A673 (cell line): ENCODE measurements at regions not wholly inside any gene's neighbourhood (a gene's known extent, or its start where the extent isn't known, plus 50 kb on each side); places are given as distances from the start of the nearest gene placed in this dataset.

ENCODE experiments used
- BruUV-seq: library from RNA; stranded (reverse); fragments of 400-500 nt; replicated peaks from 2 replicates; lab custom pipeline; 2021; lab: Mats Ljungman, UMichigan
- CTCF ChIA-PET: fragments of 300-600 bp; sonication (Branson Sonifier 250); formaldehyde crosslinking; loops from one replicate; lab custom pipeline; 2022; ENCODE audit warnings: antibody characterized with exemption; lab: Charles Lee
- POLR2A ChIA-PET: fragments of 300-600 bp; sonication (Branson Sonifier 250); formaldehyde crosslinking; loops from one replicate; lab custom pipeline; 2022; ENCODE audit warnings: antibody characterized with exemption; ENCODE audit not compliant: low non-redundant PET; lab: Charles Lee
- DNase-seq: peaks from one replicate; pipeline ENCODE4 v3.0.0-alpha.2; 2015; ENCODE audit warnings: low spot score
- H3K27ac ChIP-seq: fragments of 200-600 bp; sonication (generic); 2 replicates; pipeline ENCODE4 v1.5.1; 2016; ENCODE audit warnings: mixed run types, low read depth, mild to moderate bottlenecking, mixed read lengths, antibody characterized with exemption, low read length; ENCODE audit not compliant: poor library complexity, severe bottlenecking
- H3K27me3 ChIP-seq: fragments of 200-600 bp; sonication (generic); replicated peaks from 2 replicates; pipeline ENCODE4 v1.6.1; 2017; ENCODE audit warnings: mixed run types, low read depth, mild to moderate bottlenecking, mixed read lengths, antibody characterized with exemption, low read length; ENCODE audit not compliant: insufficient read depth, poor library complexity
- H3K36me3 ChIP-seq: fragments of 200-600 bp; sonication (generic); 2 replicates; pipeline ENCODE4 v1.6.1; 2016; ENCODE audit warnings: mixed run types, mild to moderate bottlenecking, mixed read lengths, antibody characterized with exemption, low read length; ENCODE audit not compliant: insufficient read depth, poor library complexity, severe bottlenecking
- H3K4me1 ChIP-seq: fragments of 200-600 bp; sonication (generic); 2 replicates; pipeline ENCODE4 v1.6.1; 2017; ENCODE audit warnings: mixed run types, mild to moderate bottlenecking, mixed read lengths, antibody characterized with exemption, low read length; ENCODE audit not compliant: insufficient read depth, poor library complexity, severe bottlenecking
- H3K4me3 ChIP-seq: fragments of 200-600 bp; sonication (generic); 2 replicates; pipeline ENCODE4 v1.5.1; 2016; ENCODE audit warnings: low read depth, mixed run types, mild to moderate bottlenecking, mixed read lengths, low read length; ENCODE audit not compliant: poor library complexity, severe bottlenecking
- H3K9me3 ChIP-seq: fragments of 200-600 bp; sonication (generic); 2 replicates; pipeline ENCODE4 v1.6.1; 2016; ENCODE audit warnings: mixed run types, low read depth, mild to moderate bottlenecking, mixed read lengths, antibody characterized with exemption, low read length; ENCODE audit not compliant: poor library complexity, severe bottlenecking
- CTCF ChIP-seq: fragments of 300-800, 200-600 bp; sonication (generic); conservative IDR thresholded peaks from 2 replicates; pipeline ENCODE4 v1.5.1; 2017; ENCODE audit warnings: low read depth, mild to moderate bottlenecking, antibody characterized with exemption, low read length, moderate library complexity, mixed read lengths
- EZH2 ChIP-seq: fragments of 200-600 bp; sonication (generic); IDR thresholded peaks from 2 replicates; pipeline ENCODE4 v1.6.1; 2017; ENCODE audit warnings: borderline replicate concordance, low read depth, mild to moderate bottlenecking, mixed read lengths, antibody characterized with exemption, low read length; ENCODE audit not compliant: poor library complexity, severe bottlenecking
- intact Hi-C: fragments of 100-400 bp; cut with micrococcal nuclease; formaldehyde crosslinking; loops from one replicate; pipeline ENCODE4 v1.10.0; 2022; ENCODE audit not compliant: unreplicated experiment

DNA sequence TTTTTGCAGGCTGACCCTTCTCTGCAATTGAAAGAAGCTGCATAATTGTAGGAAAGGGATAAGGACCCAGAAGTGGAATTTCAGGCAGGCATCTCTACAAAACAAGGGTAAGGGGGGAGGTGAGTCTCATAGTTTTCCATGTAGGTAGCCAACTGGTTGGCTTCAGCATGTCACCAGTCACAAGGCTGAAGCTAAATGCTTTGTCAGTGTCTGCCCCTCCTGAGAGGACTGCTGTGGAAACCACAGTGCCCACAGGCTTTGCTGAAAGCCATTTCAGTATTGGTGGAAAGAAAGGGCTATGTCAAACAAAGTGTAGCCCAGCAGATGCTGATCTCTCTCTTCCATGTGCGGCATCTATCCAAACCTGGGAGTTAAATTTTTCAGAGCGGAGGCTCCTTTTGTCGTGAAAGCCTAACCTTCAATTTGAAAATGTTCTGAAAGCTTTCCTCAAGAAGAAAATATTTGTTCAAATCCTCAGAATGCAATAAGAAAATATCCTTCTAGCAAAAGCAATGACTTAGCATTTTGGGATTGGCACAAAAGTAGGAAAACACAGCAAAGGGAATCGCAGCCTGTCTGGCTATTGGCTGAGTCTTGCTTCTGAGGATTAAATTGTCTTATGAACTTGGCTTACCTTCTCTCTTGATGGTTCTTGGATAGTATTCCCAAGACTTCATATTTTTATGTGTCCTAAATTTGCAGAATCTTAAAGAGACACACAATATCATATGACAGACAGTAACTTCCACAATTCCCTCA is 591.7 kb downstream of the PLPP3 start:
- ChIA-PET POLR2A (no interaction called here), CTCF (no interaction called here)
- Histone ChIP-seq H3K9me3 (no peaks in the 10 kb centered on the region), H3K36me3 (no peaks in the 10 kb centered on the region), H3K27ac (no peak overlapping the region), H3K4me3 (no peak overlapping the region), H3K27me3 (peaks cover 13% of the 10 kb centered on the region), H3K4me1 (no peaks in the 10 kb centered on the region)
- intact Hi-C loops: no loop called here
- TF ChIP-seq EZH2: no peak
- TF ChIP-seq CTCF: no peak
- BruUV-seq: no TSS peak
- no peak for DNase-seq

- Histone ChIP-seq H3K36me3 (no peaks in the 10 kb centered on the region), H3K27ac (no peak overlapping the region), H3K4me3 (no peak overlapping the region), H3K4me1 (no peaks in the 10 kb centered on the region), H3K9me3 (no peaks in the 10 kb centered on the region), H3K27me3 (peaks cover 13% of the 10 kb centered on the region)
- no peak for DNase-seq
- ChIA-PET CTCF (no interaction called here), POLR2A (no interaction called here)
- intact Hi-C loops: no loop called here
- BruUV-seq: no TSS peak
- TF ChIP-seq CTCF (no peak), EZH2 (no peak)
Observed at GRCh38 chr1:55986003-55986402, 593.4 kb downstream of the PLPP3 start.

- TF ChIP-seq CTCF: no peak
- TF ChIP-seq EZH2: no peak
- H3K9me3 ChIP-seq: no peaks in the 10 kb centered on the region
- ChIA-PET POLR2A (no interaction called here), CTCF (no interaction called here)
- no peak overlapping the region for H3K27ac ChIP-seq
- no peak overlapping the region for H3K4me3 ChIP-seq
- no peaks in the 10 kb centered on the region for H3K36me3 ChIP-seq
- peaks cover 9% of the 10 kb centered on the region for H3K27me3 ChIP-seq
- intact Hi-C loops: no loop called here
- H3K4me1 ChIP-seq: no peaks in the 10 kb centered on the region
- DNase-seq: no peak
- BruUV-seq: no TSS peak
Observed at GRCh38 chr1:55981010-55981650, 598.2 kb downstream of the PLPP3 start.
